Calu3 (cell line): ENCODE measurements at regions not wholly inside any gene's neighbourhood (a gene's known extent, or its start where the extent isn't known, plus 50 kb on each side); places are given as distances from the start of the nearest gene placed in this dataset.

ENCODE experiments used
- BruUV-seq: library from RNA; stranded (reverse); fragments of 400-500 nt; replicated peaks from 2 replicates; lab custom pipeline; 2021; lab: Mats Ljungman, UMichigan
- CTCF ChIA-PET: fragments of 300-600 bp; sonication (Branson Sonifier 250); formaldehyde crosslinking; loops from one replicate; lab custom pipeline; 2022; ENCODE audit warnings: antibody characterized with exemption; lab: Charles Lee
- DNase-seq: peaks from one replicate; pipeline ENCODE4 v3.0.0; 2022
- H3K27ac Mint-ChIP-seq: one replicate; pipeline ENCODE4 v1.8.0; 2022; ENCODE audit warnings: mixed read lengths; ENCODE audit not compliant: unreplicated experiment
- H3K27me3 Mint-ChIP-seq: one replicate; pipeline ENCODE4 v1.8.0; 2022; ENCODE audit warnings: mixed read lengths; ENCODE audit not compliant: unreplicated experiment
- H3K36me3 Mint-ChIP-seq: one replicate; pipeline ENCODE4 v1.8.0; 2022; ENCODE audit warnings: mild to moderate bottlenecking, moderate library complexity, mixed read lengths; ENCODE audit not compliant: insufficient read depth, unreplicated experiment
- H3K4me1 Mint-ChIP-seq: one replicate; pipeline ENCODE4 v1.8.0; 2022; ENCODE audit warnings: mild to moderate bottlenecking, low read depth, mixed read lengths; ENCODE audit not compliant: unreplicated experiment
- H3K4me3 Mint-ChIP-seq: one replicate; pipeline ENCODE4 v1.8.0; 2022; ENCODE audit warnings: mild to moderate bottlenecking, low read depth, moderate library complexity, mixed read lengths; ENCODE audit not compliant: unreplicated experiment
- H3K9me3 Mint-ChIP-seq: one replicate; pipeline ENCODE4 v1.8.0; 2022; ENCODE audit warnings: low read depth, mixed read lengths; ENCODE audit not compliant: unreplicated experiment
- intact Hi-C: fragments of 100-400 bp; cut with micrococcal nuclease; formaldehyde crosslinking; loops from one replicate; pipeline ENCODE4 v1.10.0; 2022; ENCODE audit not compliant: unreplicated experiment
- TF ChIP-seq, protein P1 (sequence below): fragments of 200-600 bp; IDR thresholded peaks from one replicate; pipeline ENCODE4 v1.8.0; 2022; ENCODE audit warnings: antibody characterized with exemption; ENCODE audit not compliant: unreplicated experiment

DNA sequence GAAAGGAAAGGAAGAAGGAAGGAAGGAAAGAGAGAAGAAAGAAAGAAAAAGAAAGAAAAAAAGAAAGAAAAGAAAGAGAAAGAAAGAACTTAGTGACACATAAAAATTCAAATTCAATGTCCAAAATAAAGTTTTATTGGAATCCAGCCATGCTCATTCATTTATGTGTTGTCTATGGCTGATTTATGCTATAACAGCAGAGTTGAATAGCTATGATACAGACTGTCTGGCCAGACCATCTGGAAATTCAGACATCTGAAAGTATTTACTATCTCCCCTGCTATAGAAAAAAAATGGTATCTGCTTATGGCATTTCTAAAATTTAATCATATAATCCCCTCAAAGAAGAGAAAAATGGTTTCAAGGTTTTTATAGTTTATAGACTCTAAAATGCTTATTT is 79.4 kb upstream of the RRP15 start:
- Mint-ChIP-seq H3K4me3 (no peak overlapping the region), H3K27ac (no peak overlapping the region), H3K4me1 (peaks cover 11% of the 10 kb centered on the region), H3K36me3 (no peaks in the 10 kb centered on the region), H3K9me3 (peaks cover 7% of the 10 kb centered on the region), H3K27me3 (no peaks in the 10 kb centered on the region)
- intact Hi-C loops: no loop called here
- DNase-seq: no peak
- no TSS peak for BruUV-seq
- TF ChIP-seq, protein P1, sequence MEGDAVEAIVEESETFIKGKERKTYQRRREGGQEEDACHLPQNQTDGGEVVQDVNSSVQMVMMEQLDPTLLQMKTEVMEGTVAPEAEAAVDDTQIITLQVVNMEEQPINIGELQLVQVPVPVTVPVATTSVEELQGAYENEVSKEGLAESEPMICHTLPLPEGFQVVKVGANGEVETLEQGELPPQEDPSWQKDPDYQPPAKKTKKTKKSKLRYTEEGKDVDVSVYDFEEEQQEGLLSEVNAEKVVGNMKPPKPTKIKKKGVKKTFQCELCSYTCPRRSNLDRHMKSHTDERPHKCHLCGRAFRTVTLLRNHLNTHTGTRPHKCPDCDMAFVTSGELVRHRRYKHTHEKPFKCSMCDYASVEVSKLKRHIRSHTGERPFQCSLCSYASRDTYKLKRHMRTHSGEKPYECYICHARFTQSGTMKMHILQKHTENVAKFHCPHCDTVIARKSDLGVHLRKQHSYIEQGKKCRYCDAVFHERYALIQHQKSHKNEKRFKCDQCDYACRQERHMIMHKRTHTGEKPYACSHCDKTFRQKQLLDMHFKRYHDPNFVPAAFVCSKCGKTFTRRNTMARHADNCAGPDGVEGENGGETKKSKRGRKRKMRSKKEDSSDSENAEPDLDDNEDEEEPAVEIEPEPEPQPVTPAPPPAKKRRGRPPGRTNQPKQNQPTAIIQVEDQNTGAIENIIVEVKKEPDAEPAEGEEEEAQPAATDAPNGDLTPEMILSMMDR: no peak
- CTCF ChIA-PET: interaction anchor here (0.7 kb wide), 1 partner anchor 46 kb away, joined by 3 read pairs; no protein-coding TSS in a partner anchor

DNA sequence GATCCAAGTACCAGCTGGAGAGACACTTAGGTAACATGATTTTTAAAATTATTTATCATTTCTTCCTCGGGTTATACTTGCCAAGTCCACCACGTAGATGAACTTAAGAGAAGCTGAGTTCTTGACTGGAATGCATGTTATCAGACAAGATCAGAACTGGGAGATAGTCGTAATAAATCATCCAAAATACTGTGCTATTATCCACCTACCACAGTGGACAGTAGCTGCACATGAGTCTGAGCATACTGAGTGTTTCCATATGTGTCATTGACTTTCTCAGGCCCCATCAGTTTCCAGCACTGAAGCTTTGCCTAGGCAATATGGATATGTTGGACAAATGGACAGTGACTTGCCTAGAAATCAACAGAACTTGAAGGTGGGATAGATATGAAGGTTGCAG is 77.9 kb upstream of the RRP15 start:
- CTCF ChIA-PET: no interaction called here
- peaks cover 19% of the 10 kb centered on the region for H3K4me1 Mint-ChIP-seq
- H3K27me3 Mint-ChIP-seq: no peaks in the 10 kb centered on the region
- no peaks in the 10 kb centered on the region for H3K36me3 Mint-ChIP-seq
- intact Hi-C loops: no loop called here
- no TSS peak for BruUV-seq
- DNase-seq: no peak
- H3K9me3 Mint-ChIP-seq: peaks cover 7% of the 10 kb centered on the region
- no peak overlapping the region for H3K4me3 Mint-ChIP-seq
- H3K27ac Mint-ChIP-seq: no peak overlapping the region
- TF ChIP-seq, protein P1: no peak

DNA sequence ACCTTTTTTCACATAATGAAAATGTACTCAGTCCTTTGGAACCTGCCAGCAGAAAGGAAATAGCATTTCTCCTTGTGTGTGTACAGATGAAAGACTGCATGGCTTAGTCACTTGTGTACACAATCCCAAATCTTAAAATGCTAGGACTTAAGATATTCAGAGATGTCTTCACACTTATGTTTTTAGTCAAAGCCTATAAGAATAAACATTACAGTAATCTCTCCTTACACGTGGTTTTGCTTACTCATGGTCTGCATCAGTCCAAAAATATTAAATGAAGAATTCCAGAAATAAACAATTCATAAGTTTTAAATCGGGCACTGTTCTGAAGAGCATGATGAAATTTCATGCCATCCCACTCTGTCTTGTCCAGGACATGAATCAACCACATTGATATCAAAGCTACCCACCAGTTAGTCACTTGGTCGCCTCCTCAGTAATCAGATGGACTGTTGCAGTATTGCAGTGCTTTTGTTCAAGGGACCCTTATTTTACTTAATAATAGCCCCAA is 75.7 kb upstream of the RRP15 start:
- no peaks in the 10 kb centered on the region for H3K36me3 Mint-ChIP-seq
- no peak overlapping the region for H3K4me3 Mint-ChIP-seq
- TF ChIP-seq, protein P1: no peak
- peaks cover 19% of the 10 kb centered on the region for H3K4me1 Mint-ChIP-seq
- no peak for DNase-seq
- CTCF ChIA-PET: no interaction called here
- no TSS peak for BruUV-seq
- intact Hi-C loops: no loop called here
- peaks cover 5% of the 10 kb centered on the region for H3K9me3 Mint-ChIP-seq
- peaks cover 8% of the 10 kb centered on the region for H3K27me3 Mint-ChIP-seq
- peak overlapping the region; percentile 79 for H3K27ac Mint-ChIP-seq

DNA sequence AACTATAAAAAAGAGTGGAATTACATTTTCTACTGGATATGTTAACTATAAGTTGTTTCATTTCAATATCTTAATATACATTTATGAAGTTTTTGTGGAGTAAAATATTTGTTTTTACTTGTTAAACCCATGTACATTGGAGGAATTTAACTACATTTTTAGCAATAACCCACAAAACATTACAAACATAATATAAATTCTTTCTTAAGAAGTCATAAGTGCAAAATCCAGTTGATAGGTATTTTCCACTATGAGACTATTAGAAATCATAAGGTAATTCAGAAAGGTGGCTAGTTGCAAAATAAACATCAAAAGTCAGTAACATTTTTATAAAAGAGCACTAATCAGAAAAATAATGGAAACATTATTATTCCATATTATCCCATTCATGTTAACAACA is 73.9 kb upstream of the RRP15 start:
- no peak overlapping the region for H3K27ac Mint-ChIP-seq
- intact Hi-C loops: no loop called here
- TF ChIP-seq, protein P1: no peak
- H3K36me3 Mint-ChIP-seq: no peaks in the 10 kb centered on the region
- CTCF ChIA-PET: no interaction called here
- H3K4me1 Mint-ChIP-seq: peaks cover 19% of the 10 kb centered on the region
- no peak for DNase-seq
- BruUV-seq: no TSS peak
- H3K4me3 Mint-ChIP-seq: no peak overlapping the region
- H3K27me3 Mint-ChIP-seq: peaks cover 18% of the 10 kb centered on the region
- peaks cover 2% of the 10 kb centered on the region for H3K9me3 Mint-ChIP-seq
